SK-N-MC (cell line): ENCODE measurements at regions not wholly inside any gene's neighbourhood (a gene's known extent, or its start where the extent isn't known, plus 50 kb on each side); places are given as distances from the start of the nearest gene placed in this dataset.

Experiments
- EZH2 ChIP-seq: fragments of 200-600 bp; sonication (generic); IDR thresholded peaks from one replicate; pipeline ENCODE4 v1.6.1; 2017; ENCODE audit warnings: antibody characterized with exemption
- FOXP2 ChIP-seq: optimal IDR thresholded peaks from 2 replicates; pipeline ENCODE3; 2011; ENCODE audit warnings: mild to moderate bottlenecking, moderate library complexity; ENCODE audit not compliant: insufficient read depth; ENCODE audit errors: extremely low read length, control extremely low read depth
- POLR2AphosphoS5 ChIP-seq: IDR thresholded peaks from 2 replicates; pipeline ENCODE4 v1.6.1; 2012; ENCODE audit warnings: mild to moderate bottlenecking, low read depth, low read length, borderline replicate concordance

DNA sequence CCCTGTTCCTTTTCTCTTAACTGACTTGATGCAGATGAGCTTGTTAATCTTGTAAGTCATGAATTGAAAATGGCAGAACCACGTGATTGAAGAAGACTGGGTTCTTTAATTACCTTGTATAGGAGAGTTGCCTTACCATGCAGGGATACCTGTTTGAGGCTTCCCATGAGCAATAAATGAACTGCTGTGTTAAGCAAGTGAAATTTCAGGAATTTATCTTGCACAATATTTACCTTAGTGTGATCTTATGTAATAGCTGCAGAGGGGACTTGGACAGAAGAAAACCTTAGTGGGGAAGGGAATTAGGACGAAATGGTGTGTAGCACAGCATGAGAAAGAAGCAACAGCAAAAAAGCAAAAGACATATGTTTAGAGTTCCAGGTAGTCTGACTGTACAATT lies 384.0 kb upstream of the TMEFF2 start:
- no peak for TF ChIP-seq FOXP2
- no peak for TF ChIP-seq EZH2
- no peak for TF ChIP-seq POLR2AphosphoS5
